ENCODE measurements at regions not wholly inside any gene's neighbourhood (a gene's known extent, or its start where the extent isn't known, plus 50 kb on each side); places are given as distances from the start of the nearest gene placed in this dataset.

DNA sequence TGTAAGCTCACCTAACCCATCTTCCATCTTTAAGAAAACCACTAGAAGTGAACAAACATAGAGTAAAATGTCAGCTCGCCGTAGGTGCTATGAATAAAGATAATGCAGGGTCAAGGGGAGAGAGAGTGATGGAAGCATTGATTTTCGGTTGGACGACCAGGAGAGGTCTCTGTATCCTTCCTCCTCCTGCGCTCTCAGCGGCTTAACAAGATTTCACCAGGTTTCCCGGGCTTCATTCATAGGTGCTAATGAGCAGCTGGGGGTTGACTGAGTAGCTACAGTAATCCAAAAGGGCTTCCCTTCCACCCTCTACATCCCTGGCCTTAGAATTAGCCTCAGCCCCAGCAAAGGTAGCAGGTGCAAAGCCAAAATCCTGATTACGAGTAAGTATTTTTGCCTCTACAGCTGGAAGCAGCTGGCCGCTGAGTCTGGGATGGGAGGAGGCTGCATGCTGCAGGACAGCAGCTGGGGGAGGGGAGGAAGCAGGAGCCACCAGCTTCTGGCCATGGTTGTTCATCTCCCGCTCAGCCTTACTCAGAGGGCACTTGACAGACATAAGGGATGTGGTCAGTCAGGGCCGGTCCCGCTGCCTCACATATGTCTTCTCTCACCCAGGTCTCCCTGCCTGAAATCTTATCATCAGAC lies 112.0 kb upstream of the IL12B start:
- Histone ChIP-seq H4K20me1 (ENCODE audit: control insufficient read depth, insufficient read depth) (no peaks in the 10 kb centered on the region; the same call in 1 of the 2 replicates), H3K79me2 (ENCODE audit: control insufficient read depth, insufficient read depth, low read length) (no peaks in the 10 kb centered on the region), H2AFZ (ENCODE audit: control insufficient read depth, low read depth, low read length) (no peak overlapping the region), H3K4me3 (no peak overlapping the region), H3K36me3 (ENCODE audit: control insufficient read depth in 2 of 2, insufficient read depth in 2 of 2, low read length in 1 of 2) (no peaks in the 10 kb centered on the region), H3K4me2 (ENCODE audit: control insufficient read depth, insufficient read depth) (no peak overlapping the region), H3K27ac (ENCODE audit: control insufficient read depth, insufficient read depth) (no peak overlapping the region), H3K27me3 (replicated peaks in 1 of 2; ENCODE audit: control insufficient read depth in 2 of 2, insufficient read depth in 2 of 2, low read length in 1 of 2) (no peaks in the 10 kb centered on the region), H3K9ac (ENCODE audit: control insufficient read depth, insufficient read depth, low read length) (no peak overlapping the region), H3K9me3 (replicated peaks; ENCODE audit: control insufficient read depth, insufficient read depth, low read length) (no peaks in the 10 kb centered on the region), H3K4me1 (ENCODE audit: control insufficient read depth, insufficient read depth, low read length) (no peaks in the 10 kb centered on the region)
- TF ChIP-seq EED (IDR thresholded peaks at IDR 0.05; ENCODE audit: low read depth), result no peak
- TF ChIP-seq SMAD1 (IDR thresholded peaks at IDR 0.05; ENCODE audit: low read depth, partially characterized antibody), result no peak
- no peak for TF ChIP-seq NR2F1 (conservative IDR thresholded peaks at IDR 0.05)
- TF ChIP-seq, protein P1, sequence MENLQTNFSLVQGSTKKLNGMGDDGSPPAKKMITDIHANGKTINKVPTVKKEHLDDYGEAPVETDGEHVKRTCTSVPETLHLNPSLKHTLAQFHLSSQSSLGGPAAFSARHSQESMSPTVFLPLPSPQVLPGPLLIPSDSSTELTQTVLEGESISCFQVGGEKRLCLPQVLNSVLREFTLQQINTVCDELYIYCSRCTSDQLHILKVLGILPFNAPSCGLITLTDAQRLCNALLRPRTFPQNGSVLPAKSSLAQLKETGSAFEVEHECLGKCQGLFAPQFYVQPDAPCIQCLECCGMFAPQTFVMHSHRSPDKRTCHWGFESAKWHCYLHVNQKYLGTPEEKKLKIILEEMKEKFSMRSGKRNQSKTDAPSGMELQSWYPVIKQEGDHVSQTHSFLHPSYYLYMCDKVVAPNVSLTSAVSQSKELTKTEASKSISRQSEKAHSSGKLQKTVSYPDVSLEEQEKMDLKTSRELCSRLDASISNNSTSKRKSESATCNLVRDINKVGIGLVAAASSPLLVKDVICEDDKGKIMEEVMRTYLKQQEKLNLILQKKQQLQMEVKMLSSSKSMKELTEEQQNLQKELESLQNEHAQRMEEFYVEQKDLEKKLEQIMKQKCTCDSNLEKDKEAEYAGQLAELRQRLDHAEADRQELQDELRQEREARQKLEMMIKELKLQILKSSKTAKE (IDR thresholded peaks at IDR 0.05; ENCODE audit: low read depth, poor library complexity, severe bottlenecking), result no peak
- TF ChIP-seq, protein P2, sequence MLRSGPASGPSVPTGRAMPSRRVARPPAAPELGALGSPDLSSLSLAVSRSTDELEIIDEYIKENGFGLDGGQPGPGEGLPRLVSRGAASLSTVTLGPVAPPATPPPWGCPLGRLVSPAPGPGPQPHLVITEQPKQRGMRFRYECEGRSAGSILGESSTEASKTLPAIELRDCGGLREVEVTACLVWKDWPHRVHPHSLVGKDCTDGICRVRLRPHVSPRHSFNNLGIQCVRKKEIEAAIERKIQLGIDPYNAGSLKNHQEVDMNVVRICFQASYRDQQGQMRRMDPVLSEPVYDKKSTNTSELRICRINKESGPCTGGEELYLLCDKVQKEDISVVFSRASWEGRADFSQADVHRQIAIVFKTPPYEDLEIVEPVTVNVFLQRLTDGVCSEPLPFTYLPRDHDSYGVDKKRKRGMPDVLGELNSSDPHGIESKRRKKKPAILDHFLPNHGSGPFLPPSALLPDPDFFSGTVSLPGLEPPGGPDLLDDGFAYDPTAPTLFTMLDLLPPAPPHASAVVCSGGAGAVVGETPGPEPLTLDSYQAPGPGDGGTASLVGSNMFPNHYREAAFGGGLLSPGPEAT (IDR thresholded peaks at IDR 0.05; ENCODE audit: low read depth), result no peak
- TF ChIP-seq NFIC (IDR thresholded peaks at IDR 0.05; ENCODE audit: low read depth, low read length), result no peak
- no peak for TF ChIP-seq EZH2 (IDR thresholded peaks at IDR 0.05; ENCODE audit: borderline replicate concordance, control insufficient read depth, low read depth, low read length)
- TF ChIP-seq FOS (IDR thresholded peaks at IDR 0.05; ENCODE audit: borderline replicate concordance, extremely low read depth, insufficient read length), result no peak
- no peak for TF ChIP-seq CREM (IDR thresholded peaks at IDR 0.05; ENCODE audit: low read depth)
- TF ChIP-seq FOXM1 (IDR thresholded peaks at IDR 0.05; ENCODE audit: low read depth, low read length), result no peak
- no peak for TF ChIP-seq PAX8 (IDR thresholded peaks at IDR 0.05)
- TF ChIP-seq, protein P3, sequence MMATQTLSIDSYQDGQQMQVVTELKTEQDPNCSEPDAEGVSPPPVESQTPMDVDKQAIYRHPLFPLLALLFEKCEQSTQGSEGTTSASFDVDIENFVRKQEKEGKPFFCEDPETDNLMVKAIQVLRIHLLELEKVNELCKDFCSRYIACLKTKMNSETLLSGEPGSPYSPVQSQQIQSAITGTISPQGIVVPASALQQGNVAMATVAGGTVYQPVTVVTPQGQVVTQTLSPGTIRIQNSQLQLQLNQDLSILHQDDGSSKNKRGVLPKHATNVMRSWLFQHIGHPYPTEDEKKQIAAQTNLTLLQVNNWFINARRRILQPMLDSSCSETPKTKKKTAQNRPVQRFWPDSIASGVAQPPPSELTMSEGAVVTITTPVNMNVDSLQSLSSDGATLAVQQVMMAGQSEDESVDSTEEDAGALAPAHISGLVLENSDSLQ (IDR thresholded peaks at IDR 0.05), result no peak
- intact Hi-C loops (cut with micrococcal nuclease; ENCODE audit: unreplicated experiment) (loop anchor here (5.0 kb wide), 1 partner anchor 110 kb away; the partner anchor contains the start of gene IL12B), in situ Hi-C loops (cut with MboI) (loop anchor here (10.0 kb wide), 1 partner anchor 472 kb away; the partner anchor contains the start of gene ADRA1B)
- RAD21 ChIA-PET (ENCODE audit: unreplicated experiment), result interaction anchor here (1.7 to 4.6 kb wide), 5 partner anchors 13 to 545 kb away, joined by 3 to 34 read pairs (median 9); no protein-coding TSS in a partner anchor
- ATAC-seq (no peak), FAIRE-seq (no peak), DNase-seq (ENCODE audit: low read depth, low spot score) (no peak)
- POLR2A ChIA-PET, result interaction anchor here (0.9 to 1.2 kb wide), 4 partner anchors 9 to 16 kb away, joined by 3 read pairs; no protein-coding TSS in a partner anchor
- 69% methylated on average over 12 of the region's 12 CpGs for WGBS (ENCODE audit: insufficient coverage, insufficient replicate concordance, low lambda C conversion rate, missing lambda C conversion rate)
- BruUV-seq (replicated peaks), result no TSS peak
- CTCF ChIA-PET, result interaction anchor here (1.0 to 7.1 kb wide), 16 partner anchors 9 to 580 kb away, joined by 3 to 60 read pairs (median 6); no protein-coding TSS in a partner anchor
- SMC1A ChIA-PET (ENCODE audit: uncharacterized antibody, unreplicated experiment), result interaction anchor here (0.7 to 4.7 kb wide), 11 partner anchors 11 to 545 kb away, joined by 3 to 33 read pairs (median 4); no protein-coding TSS in a partner anchor

Measured in GM12878 (cell line).